ENCODE measurements at regions not wholly inside any gene's neighbourhood (a gene's known extent, or its start where the extent isn't known, plus 50 kb on each side); places are given as distances from the start of the nearest gene placed in this dataset.
"Not testable (repeated sequence)": the region's sequence is repeated elsewhere in the genome, so short reads cannot be mapped to it uniquely, and the experiment has no call there.

DNA sequence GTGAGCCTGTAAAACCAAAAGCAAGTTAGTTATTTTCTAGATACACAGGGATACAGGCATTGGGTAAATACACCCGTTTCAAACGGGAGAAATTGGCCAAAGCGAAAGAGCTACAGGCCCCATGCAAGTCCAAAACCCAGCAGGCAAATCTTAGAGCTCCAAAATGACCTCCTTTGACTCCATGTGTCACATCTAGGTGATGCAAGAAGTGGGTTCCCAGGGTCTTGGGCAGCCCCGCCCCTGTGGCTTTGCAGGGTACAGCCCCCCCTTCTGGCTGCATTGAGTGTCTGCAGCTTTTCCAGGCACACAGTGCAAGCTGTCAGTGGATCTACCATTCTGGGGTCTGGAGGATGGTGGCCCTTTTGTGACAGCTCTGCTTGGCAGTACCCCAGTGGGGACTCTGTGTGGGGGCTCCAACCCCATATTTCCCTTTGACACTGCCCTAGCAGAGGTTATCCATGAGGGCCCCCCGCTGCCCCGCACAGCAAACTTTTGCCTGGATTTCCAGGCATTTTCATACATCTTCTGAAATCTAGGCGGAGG, 1367.6 kb downstream of the CDH12 start:
- TF ChIP-seq FIP1L1 (IDR thresholded peaks at IDR 0.05; ENCODE audit: borderline replicate concordance, insufficient read depth, low read depth, low read length); NFYB (CRISPR knock-in tag; IDR thresholded peaks at IDR 0.05): not testable (repeated sequence)
